GM23338 (cell line): ENCODE measurements at regions not wholly inside any gene's neighbourhood (a gene's known extent, or its start where the extent isn't known, plus 50 kb on each side); places are given as distances from the start of the nearest gene placed in this dataset.

Experiments
- ATAC-seq: fragments of 200-7000 bp; cut with Tn5 transposase; 3 replicates; pipeline ENCODE4 v1.9.1; 2020
- DNase-seq: peaks from one replicate; pipeline ENCODE4 v3.0.0-alpha.2; 2015; ENCODE audit warnings: low spot score
- H2AFZ ChIP-seq: fragments of 200-600 bp; sonication (generic); 2 replicates; pipeline ENCODE4 v1.8.0; 2016; ENCODE audit warnings: antibody characterized with exemption, mild to moderate bottlenecking, moderate library complexity
- H3F3A ChIP-seq: fragments of 200-600 bp; sonication (generic); replicated peaks from 2 replicates; pipeline ENCODE4 v1.8.0; 2017; ENCODE audit warnings: antibody characterized with exemption, mixed run types, low read depth
- H3K27ac ChIP-seq: fragments of 200-600 bp; sonication (generic); 2 replicates; pipeline ENCODE4 v1.6.1; 2016; ENCODE audit warnings: low read depth
- H3K27me3 ChIP-seq: fragments of 200-600 bp; sonication (generic); 2 replicates; pipeline ENCODE4 v1.8.0; 2016; ENCODE audit warnings: mild to moderate bottlenecking, mixed run types, moderate library complexity; ENCODE audit not compliant: insufficient read depth
- H3K36me3 ChIP-seq: fragments of 200-600 bp; sonication (generic); 2 replicates; pipeline ENCODE4 v1.8.0; 2016; ENCODE audit warnings: mild to moderate bottlenecking; ENCODE audit not compliant: insufficient read depth
- H3K4me1 ChIP-seq: fragments of 200-600 bp; sonication (generic); 2 replicates; pipeline ENCODE4 v1.8.0; 2016; ENCODE audit warnings: mild to moderate bottlenecking, moderate library complexity; ENCODE audit not compliant: insufficient read depth
- H3K4me2 ChIP-seq: fragments of 200-600 bp; sonication (generic); 2 replicates; pipeline ENCODE4 v1.7.1; 2017; ENCODE audit warnings: mixed run types
- H3K4me3 ChIP-seq: fragments of 200-600 bp; sonication (generic); 2 replicates; pipeline ENCODE4 v1.6.1; 2016; ENCODE audit warnings: mixed run types
- H3K79me2 ChIP-seq: fragments of 200-600 bp; sonication (generic); replicated peaks from 2 replicates; pipeline ENCODE4 v1.8.0; 2017; ENCODE audit warnings: mild to moderate bottlenecking; ENCODE audit not compliant: insufficient read depth
- H3K9me2 ChIP-seq: fragments of 200-600 bp; sonication (generic); 2 replicates; pipeline ENCODE4 v1.8.0; 2017; ENCODE audit not compliant: insufficient read depth
- H4K20me1 ChIP-seq: fragments of 200-600 bp; sonication (generic); replicated peaks from 2 replicates; pipeline ENCODE4 v1.8.0; 2017; ENCODE audit warnings: mild to moderate bottlenecking; ENCODE audit not compliant: insufficient read depth
- H3K27ac Mint-ChIP-seq: 2 replicates; pipeline ENCODE4 v1.8.0; 2020; ENCODE audit warnings: inconsistent platforms, mild to moderate bottlenecking, moderate library complexity, mixed read lengths
- H3K27me3 Mint-ChIP-seq: 3 replicates; pipeline ENCODE4 v1.8.0; 2022; ENCODE audit warnings: low read depth, mild to moderate bottlenecking, moderate library complexity, mixed read lengths, inconsistent platforms; ENCODE audit not compliant: insufficient read depth, poor library complexity
- H3K36me3 Mint-ChIP-seq: 3 replicates; pipeline ENCODE4 v1.8.0; 2021; ENCODE audit warnings: low read depth, mild to moderate bottlenecking, inconsistent platforms, moderate library complexity, mixed read lengths
- H3K4me1 Mint-ChIP-seq: 3 replicates; pipeline ENCODE4 v1.8.0; 2020; ENCODE audit warnings: mild to moderate bottlenecking, inconsistent platforms, mixed read lengths
- H3K4me3 Mint-ChIP-seq: 3 replicates; pipeline ENCODE4 v1.8.0; 2021; ENCODE audit warnings: moderate library complexity, mild to moderate bottlenecking, inconsistent platforms, mixed read lengths
- H3K9me3 Mint-ChIP-seq: 3 replicates; pipeline ENCODE4 v1.8.0; 2020; ENCODE audit warnings: moderate library complexity, mild to moderate bottlenecking, inconsistent platforms, mixed read lengths
- CREB1 ChIP-seq: fragments of 250-450 bp; sonication (Bioruptor Pico); IDR thresholded peaks from 2 replicates; pipeline ENCODE4 v1.5.0; 2020; ENCODE audit warnings: low read depth, mild to moderate bottlenecking, moderate library complexity
- ETS1 ChIP-seq: IDR thresholded peaks from 2 replicates; pipeline ENCODE4 v1.6.1; 2016; ENCODE audit warnings: antibody characterized with exemption
- EZH2 ChIP-seq: fragments of 200-600 bp; sonication (generic); IDR thresholded peaks from one replicate; pipeline ENCODE4 v1.8.0; 2017; ENCODE audit warnings: antibody characterized with exemption, mild to moderate bottlenecking, low read depth; ENCODE audit not compliant: unreplicated experiment
- EZH2phosphoT487 ChIP-seq: fragments of 200-600 bp; sonication (generic); IDR thresholded peaks from one replicate; pipeline ENCODE4 v1.8.1; 2018; ENCODE audit warnings: antibody characterized with exemption; ENCODE audit not compliant: unreplicated experiment
- JUNB ChIP-seq: IDR thresholded peaks from one replicate; pipeline ENCODE4 v1.6.1; 2016; ENCODE audit warnings: antibody characterized with exemption; ENCODE audit not compliant: unreplicated experiment
- NANOG ChIP-seq: IDR thresholded peaks from 2 replicates; pipeline ENCODE4 v1.6.1; 2016; ENCODE audit warnings: antibody characterized with exemption, borderline replicate concordance
- POLR2AphosphoS5 ChIP-seq: IDR thresholded peaks from 2 replicates; pipeline ENCODE4 v1.6.1; 2016; ENCODE audit warnings: antibody characterized with exemption, low read depth
- STAT1 ChIP-seq: IDR thresholded peaks from one replicate; pipeline ENCODE4 v1.6.1; 2016; ENCODE audit warnings: antibody characterized with exemption; ENCODE audit not compliant: unreplicated experiment
- ZNF114 ChIP-seq: fragments of 250-450 bp; sonication (Bioruptor Pico); IDR thresholded peaks from 2 replicates; pipeline ENCODE4 v1.5.0; 2020; ENCODE audit warnings: mild to moderate bottlenecking, moderate library complexity
- ZNF331 ChIP-seq: fragments of 250-450 bp; sonication (Bioruptor Pico); IDR thresholded peaks from 2 replicates; pipeline ENCODE4 v1.5.0; 2020; ENCODE audit warnings: low read depth, mild to moderate bottlenecking, moderate library complexity
- TF ChIP-seq, protein P1 (sequence below): IDR thresholded peaks from one replicate; pipeline ENCODE4 v1.6.1; 2018; ENCODE audit warnings: antibody characterized with exemption; ENCODE audit not compliant: unreplicated experiment
- TF ChIP-seq, protein P2 (sequence below): fragments of 250-450 bp; sonication (Bioruptor Pico); IDR thresholded peaks from 2 replicates; pipeline ENCODE4 v1.5.0; 2020; ENCODE audit warnings: mild to moderate bottlenecking, moderate library complexity
- TF ChIP-seq, protein P3 (sequence below), 2 experiments: fragments of 200-600 bp in 1 of 2; sonication (generic) in 1 of 2; conservative IDR thresholded peaks; 2 replicates each; pipeline versions ENCODE4 v1.5.1 to v1.6.1; 2016 to 2017; ENCODE audit warnings: antibody characterized with exemption in 2 of 2, low read depth in 2 of 2, mild to moderate bottlenecking in 2 of 2, moderate library complexity in 1 of 2

DNA sequence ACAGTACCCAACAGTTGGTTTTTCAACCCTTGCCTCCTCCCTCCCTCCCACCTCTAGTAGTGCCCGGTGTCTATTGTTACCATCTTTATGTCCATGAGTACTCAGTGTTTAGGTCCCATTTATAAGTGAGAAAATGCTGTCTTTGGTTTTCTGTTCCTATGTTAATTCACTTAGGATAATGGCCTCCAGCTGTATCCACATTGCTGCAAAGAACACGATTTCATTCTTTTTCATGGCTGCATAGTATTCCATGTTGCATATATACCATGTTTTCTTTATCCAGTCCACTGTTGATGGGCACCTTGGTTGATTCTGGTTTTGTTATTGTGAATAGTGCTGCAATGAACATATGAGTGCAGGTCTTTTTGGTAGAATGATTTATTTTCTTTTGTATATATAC, 631.3 kb downstream of the MED13L start:
- no peak overlapping the region for H2AFZ ChIP-seq
- H3K4me3 ChIP-seq = no peak overlapping the region
- Mint-ChIP-seq H3K27ac (no peak overlapping the region), H3K4me1 (peaks cover 8% of the 10 kb centered on the region; the same call in 2 of the 3 replicates), H3K36me3 (no peaks in the 10 kb centered on the region), H3K27me3 (no peaks in the 10 kb centered on the region), H3K4me3 (no peak overlapping the region), H3K9me3 (no peaks in the 10 kb centered on the region; the same call in 2 of the 3 replicates)
- H3K27ac ChIP-seq = no peak overlapping the region
- no peaks in the 10 kb centered on the region for H4K20me1 ChIP-seq
- no peaks in the 10 kb centered on the region; the same call in 1 of the 2 replicates for H3K4me1 ChIP-seq
- no peaks in the 10 kb centered on the region for H3F3A ChIP-seq
- H3K27me3 ChIP-seq = no peaks in the 10 kb centered on the region
- TF ChIP-seq ZNF114 = no peak
- no peak for TF ChIP-seq JUNB
- TF ChIP-seq EZH2 = no peak
- TF ChIP-seq, protein P1, sequence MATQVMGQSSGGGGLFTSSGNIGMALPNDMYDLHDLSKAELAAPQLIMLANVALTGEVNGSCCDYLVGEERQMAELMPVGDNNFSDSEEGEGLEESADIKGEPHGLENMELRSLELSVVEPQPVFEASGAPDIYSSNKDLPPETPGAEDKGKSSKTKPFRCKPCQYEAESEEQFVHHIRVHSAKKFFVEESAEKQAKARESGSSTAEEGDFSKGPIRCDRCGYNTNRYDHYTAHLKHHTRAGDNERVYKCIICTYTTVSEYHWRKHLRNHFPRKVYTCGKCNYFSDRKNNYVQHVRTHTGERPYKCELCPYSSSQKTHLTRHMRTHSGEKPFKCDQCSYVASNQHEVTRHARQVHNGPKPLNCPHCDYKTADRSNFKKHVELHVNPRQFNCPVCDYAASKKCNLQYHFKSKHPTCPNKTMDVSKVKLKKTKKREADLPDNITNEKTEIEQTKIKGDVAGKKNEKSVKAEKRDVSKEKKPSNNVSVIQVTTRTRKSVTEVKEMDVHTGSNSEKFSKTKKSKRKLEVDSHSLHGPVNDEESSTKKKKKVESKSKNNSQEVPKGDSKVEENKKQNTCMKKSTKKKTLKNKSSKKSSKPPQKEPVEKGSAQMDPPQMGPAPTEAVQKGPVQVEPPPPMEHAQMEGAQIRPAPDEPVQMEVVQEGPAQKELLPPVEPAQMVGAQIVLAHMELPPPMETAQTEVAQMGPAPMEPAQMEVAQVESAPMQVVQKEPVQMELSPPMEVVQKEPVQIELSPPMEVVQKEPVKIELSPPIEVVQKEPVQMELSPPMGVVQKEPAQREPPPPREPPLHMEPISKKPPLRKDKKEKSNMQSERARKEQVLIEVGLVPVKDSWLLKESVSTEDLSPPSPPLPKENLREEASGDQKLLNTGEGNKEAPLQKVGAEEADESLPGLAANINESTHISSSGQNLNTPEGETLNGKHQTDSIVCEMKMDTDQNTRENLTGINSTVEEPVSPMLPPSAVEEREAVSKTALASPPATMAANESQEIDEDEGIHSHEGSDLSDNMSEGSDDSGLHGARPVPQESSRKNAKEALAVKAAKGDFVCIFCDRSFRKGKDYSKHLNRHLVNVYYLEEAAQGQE = no peak
- TF ChIP-seq STAT1 = no peak
- TF ChIP-seq NANOG = no peak
- no peak for TF ChIP-seq EZH2phosphoT487
- no peak for TF ChIP-seq ETS1
- no peak for TF ChIP-seq POLR2AphosphoS5
- TF ChIP-seq ZNF331 = no peak
- TF ChIP-seq, protein P2, sequence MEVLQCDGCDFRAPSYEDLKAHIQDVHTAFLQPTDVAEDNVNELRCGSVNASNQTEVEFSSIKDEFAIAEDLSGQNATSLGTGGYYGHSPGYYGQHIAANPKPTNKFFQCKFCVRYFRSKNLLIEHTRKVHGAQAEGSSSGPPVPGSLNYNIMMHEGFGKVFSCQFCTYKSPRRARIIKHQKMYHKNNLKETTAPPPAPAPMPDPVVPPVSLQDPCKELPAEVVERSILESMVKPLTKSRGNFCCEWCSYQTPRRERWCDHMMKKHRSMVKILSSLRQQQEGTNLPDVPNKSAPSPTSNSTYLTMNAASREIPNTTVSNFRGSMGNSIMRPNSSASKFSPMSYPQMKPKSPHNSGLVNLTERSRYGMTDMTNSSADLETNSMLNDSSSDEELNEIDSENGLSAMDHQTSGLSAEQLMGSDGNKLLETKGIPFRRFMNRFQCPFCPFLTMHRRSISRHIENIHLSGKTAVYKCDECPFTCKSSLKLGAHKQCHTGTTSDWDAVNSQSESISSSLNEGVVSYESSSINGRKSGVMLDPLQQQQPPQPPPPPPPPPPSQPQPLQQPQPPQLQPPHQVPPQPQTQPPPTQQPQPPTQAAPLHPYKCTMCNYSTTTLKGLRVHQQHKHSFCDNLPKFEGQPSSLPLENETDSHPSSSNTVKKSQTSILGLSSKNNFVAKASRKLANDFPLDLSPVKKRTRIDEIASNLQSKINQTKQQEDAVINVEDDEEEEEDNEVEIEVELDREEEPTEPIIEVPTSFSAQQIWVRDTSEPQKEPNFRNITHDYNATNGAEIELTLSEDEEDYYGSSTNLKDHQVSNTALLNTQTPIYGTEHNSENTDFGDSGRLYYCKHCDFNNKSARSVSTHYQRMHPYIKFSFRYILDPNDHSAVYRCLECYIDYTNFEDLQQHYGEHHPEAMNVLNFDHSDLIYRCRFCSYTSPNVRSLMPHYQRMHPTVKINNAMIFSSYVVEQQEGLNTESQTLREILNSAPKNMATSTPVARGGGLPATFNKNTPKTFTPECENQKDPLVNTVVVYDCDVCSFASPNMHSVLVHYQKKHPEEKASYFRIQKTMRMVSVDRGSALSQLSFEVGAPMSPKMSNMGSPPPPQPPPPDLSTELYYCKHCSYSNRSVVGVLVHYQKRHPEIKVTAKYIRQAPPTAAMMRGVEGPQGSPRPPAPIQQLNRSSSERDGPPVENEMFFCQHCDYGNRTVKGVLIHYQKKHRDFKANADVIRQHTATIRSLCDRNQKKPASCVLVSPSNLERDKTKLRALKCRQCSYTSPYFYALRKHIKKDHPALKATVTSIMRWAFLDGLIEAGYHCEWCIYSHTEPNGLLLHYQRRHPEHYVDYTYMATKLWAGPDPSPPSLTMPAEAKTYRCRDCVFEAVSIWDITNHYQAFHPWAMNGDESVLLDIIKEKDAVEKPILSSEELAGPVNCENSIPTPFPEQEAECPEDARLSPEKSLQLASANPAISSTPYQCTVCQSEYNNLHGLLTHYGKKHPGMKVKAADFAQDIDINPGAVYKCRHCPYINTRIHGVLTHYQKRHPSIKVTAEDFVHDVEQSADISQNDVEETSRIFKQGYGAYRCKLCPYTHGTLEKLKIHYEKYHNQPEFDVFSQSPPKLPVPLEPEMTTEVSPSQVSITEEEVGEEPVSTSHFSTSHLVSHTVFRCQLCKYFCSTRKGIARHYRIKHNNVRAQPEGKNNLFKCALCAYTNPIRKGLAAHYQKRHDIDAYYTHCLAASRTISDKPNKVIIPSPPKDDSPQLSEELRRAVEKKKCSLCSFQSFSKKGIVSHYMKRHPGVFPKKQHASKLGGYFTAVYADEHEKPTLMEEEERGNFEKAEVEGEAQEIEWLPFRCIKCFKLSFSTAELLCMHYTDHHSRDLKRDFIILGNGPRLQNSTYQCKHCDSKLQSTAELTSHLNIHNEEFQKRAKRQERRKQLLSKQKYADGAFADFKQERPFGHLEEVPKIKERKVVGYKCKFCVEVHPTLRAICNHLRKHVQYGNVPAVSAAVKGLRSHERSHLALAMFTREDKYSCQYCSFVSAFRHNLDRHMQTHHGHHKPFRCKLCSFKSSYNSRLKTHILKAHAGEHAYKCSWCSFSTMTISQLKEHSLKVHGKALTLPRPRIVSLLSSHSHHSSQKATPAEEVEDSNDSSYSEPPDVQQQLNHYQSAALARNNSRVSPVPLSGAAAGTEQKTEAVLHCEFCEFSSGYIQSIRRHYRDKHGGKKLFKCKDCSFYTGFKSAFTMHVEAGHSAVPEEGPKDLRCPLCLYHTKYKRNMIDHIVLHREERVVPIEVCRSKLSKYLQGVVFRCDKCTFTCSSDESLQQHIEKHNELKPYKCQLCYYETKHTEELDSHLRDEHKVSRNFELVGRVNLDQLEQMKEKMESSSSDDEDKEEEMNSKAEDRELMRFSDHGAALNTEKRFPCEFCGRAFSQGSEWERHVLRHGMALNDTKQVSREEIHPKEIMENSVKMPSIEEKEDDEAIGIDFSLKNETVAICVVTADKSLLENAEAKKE (CRISPR knock-in tag) = no peak
- no peak for TF ChIP-seq CREB1 (CRISPR knock-in tag)
- TF ChIP-seq, protein P3, sequence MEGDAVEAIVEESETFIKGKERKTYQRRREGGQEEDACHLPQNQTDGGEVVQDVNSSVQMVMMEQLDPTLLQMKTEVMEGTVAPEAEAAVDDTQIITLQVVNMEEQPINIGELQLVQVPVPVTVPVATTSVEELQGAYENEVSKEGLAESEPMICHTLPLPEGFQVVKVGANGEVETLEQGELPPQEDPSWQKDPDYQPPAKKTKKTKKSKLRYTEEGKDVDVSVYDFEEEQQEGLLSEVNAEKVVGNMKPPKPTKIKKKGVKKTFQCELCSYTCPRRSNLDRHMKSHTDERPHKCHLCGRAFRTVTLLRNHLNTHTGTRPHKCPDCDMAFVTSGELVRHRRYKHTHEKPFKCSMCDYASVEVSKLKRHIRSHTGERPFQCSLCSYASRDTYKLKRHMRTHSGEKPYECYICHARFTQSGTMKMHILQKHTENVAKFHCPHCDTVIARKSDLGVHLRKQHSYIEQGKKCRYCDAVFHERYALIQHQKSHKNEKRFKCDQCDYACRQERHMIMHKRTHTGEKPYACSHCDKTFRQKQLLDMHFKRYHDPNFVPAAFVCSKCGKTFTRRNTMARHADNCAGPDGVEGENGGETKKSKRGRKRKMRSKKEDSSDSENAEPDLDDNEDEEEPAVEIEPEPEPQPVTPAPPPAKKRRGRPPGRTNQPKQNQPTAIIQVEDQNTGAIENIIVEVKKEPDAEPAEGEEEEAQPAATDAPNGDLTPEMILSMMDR (conservative IDR thresholded peaks at IDR 0.05; ENCODE audit: low read depth in 2 of 2) = no peak
- no peak overlapping the region for H3K4me2 ChIP-seq
- no peak for ATAC-seq
- DNase-seq = no peak
- no peaks in the 10 kb centered on the region for H3K9me2 ChIP-seq
- no peaks in the 10 kb centered on the region for H3K36me3 ChIP-seq
- no peaks in the 10 kb centered on the region for H3K79me2 ChIP-seq
